GM12873 (cell line): ENCODE measurements at regions not wholly inside any gene's neighbourhood (a gene's known extent, or its start where the extent isn't known, plus 50 kb on each side); places are given as distances from the start of the nearest gene placed in this dataset.

ENCODE experiments used
- TF ChIP-seq, protein P1 (sequence below): IDR thresholded peaks from 2 replicates; pipeline ENCODE4 v1.5.1; 2012; ENCODE audit warnings: low read depth, mild to moderate bottlenecking, moderate library complexity, low read length, control low read depth; ENCODE audit not compliant: insufficient read depth; ENCODE audit errors: missing control alignments

GRCh38 chr4:145337391-145337790 is 144.3 kb upstream of the SMAD1 start:
- TF ChIP-seq, protein P1, sequence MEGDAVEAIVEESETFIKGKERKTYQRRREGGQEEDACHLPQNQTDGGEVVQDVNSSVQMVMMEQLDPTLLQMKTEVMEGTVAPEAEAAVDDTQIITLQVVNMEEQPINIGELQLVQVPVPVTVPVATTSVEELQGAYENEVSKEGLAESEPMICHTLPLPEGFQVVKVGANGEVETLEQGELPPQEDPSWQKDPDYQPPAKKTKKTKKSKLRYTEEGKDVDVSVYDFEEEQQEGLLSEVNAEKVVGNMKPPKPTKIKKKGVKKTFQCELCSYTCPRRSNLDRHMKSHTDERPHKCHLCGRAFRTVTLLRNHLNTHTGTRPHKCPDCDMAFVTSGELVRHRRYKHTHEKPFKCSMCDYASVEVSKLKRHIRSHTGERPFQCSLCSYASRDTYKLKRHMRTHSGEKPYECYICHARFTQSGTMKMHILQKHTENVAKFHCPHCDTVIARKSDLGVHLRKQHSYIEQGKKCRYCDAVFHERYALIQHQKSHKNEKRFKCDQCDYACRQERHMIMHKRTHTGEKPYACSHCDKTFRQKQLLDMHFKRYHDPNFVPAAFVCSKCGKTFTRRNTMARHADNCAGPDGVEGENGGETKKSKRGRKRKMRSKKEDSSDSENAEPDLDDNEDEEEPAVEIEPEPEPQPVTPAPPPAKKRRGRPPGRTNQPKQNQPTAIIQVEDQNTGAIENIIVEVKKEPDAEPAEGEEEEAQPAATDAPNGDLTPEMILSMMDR: no peak

DNA sequence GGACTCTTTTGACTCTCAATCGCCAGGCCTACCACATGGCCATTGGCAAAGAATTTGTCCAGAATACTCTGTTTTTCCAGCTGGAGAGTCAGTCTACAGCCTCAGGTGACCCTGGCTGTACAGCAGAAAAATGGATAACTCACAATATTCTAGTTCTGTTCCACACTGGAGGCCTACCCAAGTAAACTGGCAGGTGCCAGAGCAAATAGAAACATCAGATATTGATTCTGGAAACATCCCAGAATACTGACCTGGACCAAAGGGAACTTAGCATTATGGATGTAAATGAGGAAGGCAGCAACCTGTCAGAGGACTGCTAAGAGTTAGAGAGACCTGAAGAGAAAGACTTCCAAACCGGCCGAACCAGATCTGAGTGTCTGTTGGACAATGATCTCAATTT is 147.9 kb upstream of the SMAD1 start:
- TF ChIP-seq, protein P1: no peak

GRCh38 chr4:145326491-145326890 is 146.1 kb upstream of the OTUD4 start:
- TF ChIP-seq, protein P1: no peak

DNA sequence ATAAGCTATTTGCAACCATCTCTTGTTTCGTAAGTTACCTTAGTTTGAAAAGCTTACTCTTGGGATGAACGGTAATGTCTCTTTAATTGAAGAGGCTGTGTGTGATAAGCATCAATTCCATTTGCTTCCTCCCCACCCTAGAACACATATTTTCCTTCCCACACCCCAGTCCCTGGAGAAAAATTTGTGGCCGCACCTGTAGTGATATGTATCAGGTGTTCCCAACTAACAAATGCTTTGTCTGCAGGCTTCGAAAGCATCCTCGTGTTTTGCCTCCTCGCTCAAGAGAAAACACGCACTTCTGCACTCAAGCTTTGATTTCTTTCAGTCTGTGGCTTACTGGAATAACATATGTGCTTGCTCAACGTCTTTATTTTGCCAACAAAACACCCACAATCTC is 143.8 kb upstream of the OTUD4 start:
- TF ChIP-seq, protein P1: no peak

- TF ChIP-seq, protein P1: no peak
Observed at GRCh38 chr4:145320294-145320693, 139.9 kb upstream of the OTUD4 start.

DNA sequence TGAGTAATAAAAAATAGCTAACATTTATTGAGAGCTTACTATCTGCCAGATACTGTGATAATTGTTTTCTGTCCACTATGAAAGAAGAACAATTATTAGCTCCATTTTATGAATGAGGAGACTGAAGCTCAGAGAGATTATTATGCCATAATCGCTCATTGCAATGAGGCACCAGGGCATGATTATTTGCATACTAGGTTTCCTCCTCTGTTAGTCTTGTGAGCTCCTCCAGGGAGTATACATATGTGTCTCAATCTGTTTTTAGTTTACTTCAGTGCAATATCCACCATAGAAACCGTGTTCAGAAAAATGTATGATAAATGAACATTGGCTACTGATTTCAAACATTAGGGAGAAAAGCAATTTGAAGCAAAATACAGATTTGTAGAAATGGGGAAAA is 139.4 kb upstream of the OTUD4 start:
- TF ChIP-seq, protein P1: no peak

DNA sequence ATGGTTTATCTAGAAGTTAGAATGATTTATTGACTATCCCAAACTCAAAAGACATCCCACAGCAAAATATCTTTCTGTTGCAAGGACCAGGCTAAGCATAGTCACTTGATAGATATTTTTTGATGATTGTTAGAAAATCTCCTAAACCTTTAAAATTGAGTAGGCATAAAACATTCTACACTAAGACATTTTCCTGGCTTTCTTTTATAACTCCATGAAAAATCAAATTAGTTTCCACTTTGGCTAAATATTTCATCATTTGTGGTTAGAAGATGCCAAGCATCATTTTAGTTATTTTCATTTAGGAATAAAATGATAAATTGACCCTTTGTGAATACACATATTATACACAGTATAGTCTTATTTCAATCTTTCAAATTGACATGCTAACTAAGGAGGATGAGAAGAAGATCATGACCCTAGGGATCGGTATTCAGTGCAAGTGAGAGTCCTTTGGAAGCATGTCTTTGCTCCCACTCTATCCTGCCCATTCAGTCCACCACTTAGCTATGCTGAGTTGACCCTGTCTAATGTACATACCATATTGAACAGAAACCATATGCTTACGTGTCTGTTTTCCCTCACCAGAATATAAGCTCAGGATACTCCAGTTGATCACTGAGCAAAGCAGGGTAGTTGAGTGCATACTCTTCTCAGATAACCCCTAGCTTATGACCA is 136.6 kb upstream of the OTUD4 start:
- TF ChIP-seq, protein P1: no peak
